MCF 10A (cell line): ENCODE measurements at regions not wholly inside any gene's neighbourhood (a gene's known extent, or its start where the extent isn't known, plus 50 kb on each side); places are given as distances from the start of the nearest gene placed in this dataset.

Experiments used
- BruUV-seq: library from RNA; stranded (reverse); fragments of 400-500 nt; replicated peaks from 2 replicates; lab custom pipeline; 2021; lab: Mats Ljungman, UMichigan
- CTCF ChIA-PET: fragments of 300-600 bp; sonication (Branson Sonifier 250); formaldehyde crosslinking; extraction: SDS; loops from one replicate; lab custom pipeline; 2021; ENCODE audit warnings: antibody characterized with exemption, inconsistent platforms; lab: Yijun Ruan, JAX
- POLR2A ChIA-PET: fragments of 300-600, 350-650 bp; sonication (Branson Sonifier 250); formaldehyde crosslinking; extraction: SDS; loops from one replicate; lab custom pipeline; 2020; ENCODE audit warnings: antibody characterized with exemption, inconsistent platforms; lab: Yijun Ruan, JAX
- DNase-seq: peaks from one replicate; pipeline ENCODE4 v3.0.0-alpha.2; 2018; ENCODE audit not compliant: unreplicated experiment
- H3K27ac Mint-ChIP-seq: one replicate; pipeline ENCODE4 v1.8.0; 2022; ENCODE audit warnings: mild to moderate bottlenecking, low read depth, mixed read lengths; ENCODE audit not compliant: unreplicated experiment
- H3K27me3 Mint-ChIP-seq: one replicate; pipeline ENCODE4 v1.8.0; 2022; ENCODE audit warnings: mixed read lengths; ENCODE audit not compliant: insufficient read depth, unreplicated experiment
- H3K36me3 Mint-ChIP-seq: one replicate; pipeline ENCODE4 v1.8.0; 2022; ENCODE audit warnings: mild to moderate bottlenecking, moderate library complexity, mixed read lengths; ENCODE audit not compliant: insufficient read depth, unreplicated experiment
- H3K4me1 Mint-ChIP-seq: one replicate; pipeline ENCODE4 v1.8.0; 2022; ENCODE audit warnings: mixed read lengths; ENCODE audit not compliant: insufficient read depth, unreplicated experiment
- H3K4me3 Mint-ChIP-seq: one replicate; pipeline ENCODE4 v1.8.0; 2022; ENCODE audit warnings: mild to moderate bottlenecking, moderate library complexity, mixed read lengths; ENCODE audit not compliant: unreplicated experiment
- H3K9me3 Mint-ChIP-seq: one replicate; pipeline ENCODE4 v1.8.0; 2022; ENCODE audit warnings: mixed read lengths; ENCODE audit not compliant: unreplicated experiment
- CTCF ChIP-seq: fragments of 200-600 bp; IDR thresholded peaks from one replicate; pipeline ENCODE4 v1.8.0; 2022; ENCODE audit warnings: antibody characterized with exemption, mild to moderate bottlenecking; ENCODE audit not compliant: unreplicated experiment
- intact Hi-C: fragments of 100-400 bp; cut with micrococcal nuclease; formaldehyde crosslinking; loops from 2 replicates; pipeline ENCODE4 v1.14.1; 2022

DNA sequence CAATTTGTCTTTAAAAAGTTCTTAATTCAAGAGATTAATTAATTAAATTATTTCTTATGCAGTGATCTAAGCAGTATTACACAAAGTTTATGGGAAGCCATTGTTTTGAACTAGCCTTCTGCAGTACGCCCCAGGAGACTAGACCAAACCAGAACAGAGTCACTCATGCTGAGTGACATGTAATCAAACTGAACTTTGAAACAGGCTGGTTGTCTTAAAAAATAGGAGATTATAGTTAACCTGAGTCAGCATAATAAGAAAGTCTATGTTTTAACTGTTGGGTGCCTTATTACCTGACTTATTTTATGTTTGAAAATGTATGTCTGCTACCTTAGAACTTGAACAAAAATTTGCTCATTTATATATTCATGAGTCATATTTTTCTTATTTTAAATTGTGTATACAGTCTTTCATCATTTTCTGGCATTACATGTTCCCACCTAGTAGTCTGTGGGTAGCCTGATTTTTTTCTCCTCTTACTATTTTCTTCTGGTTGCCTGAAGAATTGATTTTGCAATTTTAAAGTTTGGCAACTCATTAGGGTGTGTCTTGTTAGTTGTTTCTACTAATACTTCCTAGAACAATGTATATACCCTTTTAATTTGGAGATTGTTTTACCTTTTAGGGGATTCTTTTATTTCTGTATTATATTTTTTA, 161.4 kb downstream of the AASDHPPT start:
- Mint-ChIP-seq H3K27me3 (no peaks in the 10 kb centered on the region), H3K4me3 (peak overlapping the region; percentile 31), H3K27ac (peak overlapping the region; percentile 70), H3K9me3 (no peaks in the 10 kb centered on the region), H3K36me3 (peaks cover 6% of the 10 kb centered on the region), H3K4me1 (peaks cover 7% of the 10 kb centered on the region)
- TF ChIP-seq CTCF = no peak
- BruUV-seq = no TSS peak
- CTCF ChIA-PET = no interaction called here
- POLR2A ChIA-PET = interaction anchor here (0.7 kb wide), 1 partner anchor 140 kb away, joined by 3 read pairs; no protein-coding TSS in a partner anchor
- peak; percentile 72 for DNase-seq
- intact Hi-C loops = loop anchor here (10.0 kb wide), 1 partner anchor 84 kb away; no protein-coding TSS in a partner anchor

DNA sequence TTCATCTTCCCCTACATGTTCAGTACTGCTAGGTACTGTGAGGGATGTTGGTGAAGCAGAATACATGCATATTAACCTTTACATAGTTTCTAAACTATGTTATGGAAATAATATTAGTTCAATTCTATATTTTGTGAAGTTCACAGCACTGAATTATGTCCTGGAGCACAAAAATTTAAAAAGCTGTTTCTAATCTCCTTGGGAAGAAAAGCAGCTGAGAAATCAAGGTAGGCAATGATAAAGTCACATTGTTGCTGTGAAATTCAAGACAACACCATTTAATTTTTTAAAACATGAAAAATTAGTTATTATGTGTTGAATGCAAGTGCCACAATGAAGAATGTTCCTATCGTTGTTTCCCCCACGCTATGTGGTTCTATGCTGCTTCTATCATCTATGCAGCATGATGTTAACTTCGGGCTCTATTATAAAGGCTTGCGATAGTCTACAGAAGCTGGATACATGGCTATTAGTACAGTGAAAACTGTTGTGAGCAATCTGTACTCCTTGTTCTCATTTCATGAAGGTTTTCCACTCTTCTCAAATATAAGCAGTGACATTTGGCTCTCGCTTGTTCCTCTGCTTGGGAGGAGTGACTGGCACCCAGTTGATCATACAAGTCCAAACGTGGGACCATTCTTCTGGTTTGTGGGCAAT, 164.3 kb downstream of the AASDHPPT start:
- ChIA-PET POLR2A (interaction anchor here (0.8 kb wide), 1 partner anchor 164 kb away, joined by 3 read pairs; the partner anchor contains the start of genes AASDHPPT and KBTBD3), CTCF (interaction anchor here (1.0 kb wide), 1 partner anchor 25 kb away, joined by 3 read pairs; no protein-coding TSS in a partner anchor)
- no peak overlapping the region for H3K4me3 Mint-ChIP-seq
- H3K4me1 Mint-ChIP-seq = peaks cover 7% of the 10 kb centered on the region
- no TSS peak for BruUV-seq
- no peaks in the 10 kb centered on the region for H3K27me3 Mint-ChIP-seq
- TF ChIP-seq CTCF = no peak
- H3K27ac Mint-ChIP-seq = no peak overlapping the region
- H3K36me3 Mint-ChIP-seq = peaks cover 6% of the 10 kb centered on the region
- peaks cover 8% of the 10 kb centered on the region for H3K9me3 Mint-ChIP-seq
- no peak for DNase-seq
- intact Hi-C loops = no loop called here

DNA sequence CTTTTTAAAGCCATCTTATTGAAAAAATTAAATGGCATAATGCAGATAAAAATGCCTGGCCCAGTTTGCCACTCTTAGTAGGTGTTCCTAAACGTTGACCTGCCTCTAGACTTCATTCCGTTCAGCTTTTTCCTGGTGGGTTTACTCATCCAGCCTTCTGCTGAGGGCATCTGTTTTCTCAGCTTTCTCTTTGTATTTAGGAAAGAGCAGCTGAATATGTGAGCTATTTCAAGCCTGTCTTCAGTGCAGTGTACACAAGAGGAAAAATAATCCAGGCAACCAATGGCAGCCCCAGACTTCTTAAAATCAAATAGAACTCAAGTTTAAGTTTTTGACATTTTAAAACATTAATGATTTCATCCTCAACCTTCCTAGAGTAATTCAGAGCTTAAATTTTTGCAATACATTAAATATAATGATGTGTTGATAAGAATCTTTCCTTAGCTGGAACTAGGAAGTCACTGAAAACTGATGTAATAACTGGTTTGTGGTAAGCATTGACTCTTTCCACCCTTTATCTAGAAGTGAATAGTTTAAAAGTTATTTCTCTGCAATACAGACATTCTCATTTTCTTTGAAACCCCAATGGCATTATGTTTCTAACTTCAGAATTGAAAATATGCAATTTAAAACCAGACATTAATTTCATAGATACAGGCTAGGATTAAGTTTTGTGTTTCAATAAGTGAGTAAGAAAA, 165.4 kb downstream of the AASDHPPT start:
- H3K4me1 Mint-ChIP-seq = peaks cover 7% of the 10 kb centered on the region
- DNase-seq = no peak
- H3K27me3 Mint-ChIP-seq = no peaks in the 10 kb centered on the region
- POLR2A ChIA-PET = interaction anchor here (0.8 kb wide), 1 partner anchor 15 kb away, joined by 3 read pairs; no protein-coding TSS in a partner anchor
- H3K36me3 Mint-ChIP-seq = no peaks in the 10 kb centered on the region
- no peak overlapping the region for H3K27ac Mint-ChIP-seq
- no peak overlapping the region for H3K4me3 Mint-ChIP-seq
- intact Hi-C loops = no loop called here
- CTCF ChIA-PET = interaction anchor here (1.0 kb wide), 1 partner anchor 26 kb away, joined by 3 read pairs; no protein-coding TSS in a partner anchor
- TF ChIP-seq CTCF = no peak
- BruUV-seq = no TSS peak
- H3K9me3 Mint-ChIP-seq = peaks cover 12% of the 10 kb centered on the region

GRCh38 chr11:106246495-106246894, 169.0 kb downstream of the AASDHPPT start:
- no peak for TF ChIP-seq CTCF
- intact Hi-C loops = no loop called here
- no peaks in the 10 kb centered on the region for H3K4me1 Mint-ChIP-seq
- no peak overlapping the region for H3K27ac Mint-ChIP-seq
- no TSS peak for BruUV-seq
- no peak overlapping the region for H3K4me3 Mint-ChIP-seq
- no peaks in the 10 kb centered on the region for H3K36me3 Mint-ChIP-seq
- H3K27me3 Mint-ChIP-seq = no peaks in the 10 kb centered on the region
- peaks cover 14% of the 10 kb centered on the region for H3K9me3 Mint-ChIP-seq
- no peak for DNase-seq
- ChIA-PET CTCF (no interaction called here), POLR2A (no interaction called here)
